Caco-2 (cell line): ENCODE measurements at regions not wholly inside any gene's neighbourhood (a gene's known extent, or its start where the extent isn't known, plus 50 kb on each side); places are given as distances from the start of the nearest gene placed in this dataset.

Source experiments
- BruUV-seq: library from RNA; stranded (reverse); fragments of 400-500 nt; replicated peaks from 2 replicates; lab custom pipeline; 2021; lab: Mats Ljungman, UMichigan
- CTCF ChIA-PET: fragments of 300-600 bp; sonication (Branson Sonifier 250); formaldehyde crosslinking; loops from one replicate; lab custom pipeline; 2022; ENCODE audit warnings: antibody characterized with exemption; lab: Charles Lee
- POLR2A ChIA-PET: fragments of 300-600 bp; sonication (Branson Sonifier 250); formaldehyde crosslinking; loops from one replicate; lab custom pipeline; 2022; ENCODE audit warnings: antibody characterized with exemption; lab: Charles Lee
- DNase-seq, 2 experiments: peaks; one replicate each; pipeline versions ENCODE4 v3.0.0 to v3.0.0-alpha.2; 2020 to 2022
- H3K27me3 ChIP-seq: replicated peaks from 2 replicates; pipeline ENCODE4 v1.6.0; 2011; ENCODE audit warnings: low read length; ENCODE audit not compliant: control insufficient read depth, insufficient read depth
- H3K36me3 ChIP-seq: 2 replicates; pipeline ENCODE4 v1.5.1; 2011; ENCODE audit warnings: low read length; ENCODE audit not compliant: control insufficient read depth, insufficient read depth
- H3K4me1 ChIP-seq: fragments of 250-450 bp; sonication (Bioruptor Pico); 2 replicates; pipeline ENCODE4 v1.5.1; 2020; ENCODE audit warnings: mild to moderate bottlenecking
- H3K4me3 ChIP-seq: 2 replicates; pipeline ENCODE4 v1.5.1; 2011; ENCODE audit warnings: low read depth, mild to moderate bottlenecking, control low read depth, low read length
- H3K9me3 ChIP-seq: fragments of 250-450 bp; sonication (Bioruptor Pico); 2 replicates; pipeline ENCODE4 v1.5.1; 2020; ENCODE audit warnings: mild to moderate bottlenecking, moderate library complexity
- H3K27ac Mint-ChIP-seq: one replicate; pipeline ENCODE4 v1.8.0; 2022; ENCODE audit warnings: mixed read lengths; ENCODE audit not compliant: unreplicated experiment
- H3K27me3 Mint-ChIP-seq: one replicate; pipeline ENCODE4 v1.8.0; 2022; ENCODE audit warnings: mixed read lengths; ENCODE audit not compliant: insufficient read depth, unreplicated experiment
- H3K36me3 Mint-ChIP-seq: one replicate; pipeline ENCODE4 v1.8.0; 2022; ENCODE audit warnings: mild to moderate bottlenecking, mixed read lengths; ENCODE audit not compliant: insufficient read depth, unreplicated experiment
- H3K4me1 Mint-ChIP-seq: one replicate; pipeline ENCODE4 v1.8.0; 2022; ENCODE audit warnings: low read depth, mixed read lengths; ENCODE audit not compliant: unreplicated experiment
- H3K4me3 Mint-ChIP-seq: one replicate; pipeline ENCODE4 v1.8.0; 2022; ENCODE audit warnings: mild to moderate bottlenecking, moderate library complexity, mixed read lengths; ENCODE audit not compliant: unreplicated experiment
- H3K9me3 Mint-ChIP-seq: one replicate; pipeline ENCODE4 v1.8.0; 2022; ENCODE audit warnings: mixed read lengths; ENCODE audit not compliant: unreplicated experiment
- CTCF ChIP-seq, 2 experiments: fragments of 200-600 bp in 1 of 2; IDR thresholded peaks; 1 replicate in 1 of 2; 2 replicates in 1 of 2; pipeline versions ENCODE4 v1.5.1 to v1.8.0; 2011 to 2022; ENCODE audit warnings: antibody characterized with exemption in 1 of 2, control low read depth in 1 of 2, inconsistent platforms in 1 of 2, low read depth in 1 of 2, low read length in 1 of 2, mild to moderate bottlenecking in 1 of 2, moderate library complexity in 1 of 2; ENCODE audit not compliant: insufficient read depth in 1 of 2, severe bottlenecking in 1 of 2, unreplicated experiment in 1 of 2
- intact Hi-C: fragments of 100-400 bp; cut with micrococcal nuclease; formaldehyde crosslinking; loops from one replicate; pipeline ENCODE4 v1.10.0; 2022; ENCODE audit not compliant: unreplicated experiment

- Histone ChIP-seq H3K4me1 (no peaks in the 10 kb centered on the region; the same call in 1 of the 2 replicates), H3K36me3 (no peaks in the 10 kb centered on the region), H3K4me3 (no peak overlapping the region), H3K9me3 (no peaks in the 10 kb centered on the region), H3K27me3 (no peaks in the 10 kb centered on the region)
- H3K27ac Mint-ChIP-seq = no peak overlapping the region
- ChIA-PET POLR2A (no interaction called here), CTCF (interaction anchor here (0.6 to 2.0 kb wide), 7 partner anchors 11 to 827 kb away, joined by 3 to 12 read pairs (median 4); no protein-coding TSS in a partner anchor)
- H3K27me3 Mint-ChIP-seq = no peaks in the 10 kb centered on the region
- H3K4me1 Mint-ChIP-seq = peaks cover 12% of the 10 kb centered on the region
- intact Hi-C loops = loop anchor here (1.0 to 10.0 kb wide), 4 partner anchors 90 to 828 kb away; no protein-coding TSS in a partner anchor
- no peak overlapping the region for H3K4me3 Mint-ChIP-seq
- H3K9me3 Mint-ChIP-seq = no peaks in the 10 kb centered on the region
- TF ChIP-seq CTCF (IDR thresholded peaks at IDR 0.05; ENCODE audit: insufficient read depth in 1 of 2, low read depth in 1 of 2, low read length in 1 of 2, severe bottlenecking in 1 of 2, unreplicated experiment in 1 of 2) = peak; percentile 86 to 90
- H3K36me3 Mint-ChIP-seq = no peaks in the 10 kb centered on the region
- BruUV-seq = no TSS peak
- peak; percentile 65 to 80 for DNase-seq
These were observed 761.8 kb upstream of the ACVR2A start for GRCh38 chr2:147082850-147083522.

- no peaks in the 10 kb centered on the region for H3K9me3 Mint-ChIP-seq
- H3K4me3 Mint-ChIP-seq = no peak overlapping the region
- no peaks in the 10 kb centered on the region for H3K36me3 Mint-ChIP-seq
- Histone ChIP-seq H3K4me1 (no peaks in the 10 kb centered on the region; the same call in 1 of the 2 replicates), H3K4me3 (no peak overlapping the region), H3K9me3 (no peaks in the 10 kb centered on the region), H3K36me3 (no peaks in the 10 kb centered on the region), H3K27me3 (no peaks in the 10 kb centered on the region)
- DNase-seq = no peak
- intact Hi-C loops = loop anchor here (2.0 to 10.0 kb wide), 2 partner anchors 91 to 373 kb away; no protein-coding TSS in a partner anchor
- POLR2A ChIA-PET = no interaction called here
- BruUV-seq = no TSS peak
- H3K4me1 Mint-ChIP-seq = peaks cover 9% of the 10 kb centered on the region
- H3K27ac Mint-ChIP-seq = no peak overlapping the region
- H3K27me3 Mint-ChIP-seq = no peaks in the 10 kb centered on the region
- no peak for TF ChIP-seq CTCF (IDR thresholded peaks at IDR 0.05; ENCODE audit: insufficient read depth in 1 of 2, low read depth in 1 of 2, low read length in 1 of 2, severe bottlenecking in 1 of 2, unreplicated experiment in 1 of 2)
- CTCF ChIA-PET = interaction anchor here (1.7 to 2.0 kb wide), 2 partner anchors 36 to 829 kb away, joined by 5 to 12 read pairs; no protein-coding TSS in a partner anchor
These were observed 763.0 kb upstream of the ACVR2A start for GRCh38 chr2:147081831-147082230.

- Histone ChIP-seq H3K9me3 (no peaks in the 10 kb centered on the region), H3K4me1 (no peaks in the 10 kb centered on the region), H3K36me3 (no peaks in the 10 kb centered on the region), H3K27me3 (no peaks in the 10 kb centered on the region), H3K4me3 (no peak overlapping the region)
- intact Hi-C loops = no loop called here
- no peaks in the 10 kb centered on the region for H3K27me3 Mint-ChIP-seq
- no peaks in the 10 kb centered on the region for H3K36me3 Mint-ChIP-seq
- no peak for TF ChIP-seq CTCF (IDR thresholded peaks at IDR 0.05; ENCODE audit: insufficient read depth in 1 of 2, low read depth in 1 of 2, low read length in 1 of 2, severe bottlenecking in 1 of 2, unreplicated experiment in 1 of 2)
- no peaks in the 10 kb centered on the region for H3K9me3 Mint-ChIP-seq
- POLR2A ChIA-PET = no interaction called here
- no peak for DNase-seq
- no peaks in the 10 kb centered on the region for H3K4me1 Mint-ChIP-seq
- CTCF ChIA-PET = no interaction called here
- no TSS peak for BruUV-seq
- H3K4me3 Mint-ChIP-seq = no peak overlapping the region
- H3K27ac Mint-ChIP-seq = no peak overlapping the region
These were observed 768.2 kb upstream of the ACVR2A start for GRCh38 chr2:147076634-147077033.
